GM06990 (cell line): ENCODE measurements at regions not wholly inside any gene's neighbourhood (a gene's known extent, or its start where the extent isn't known, plus 50 kb on each side); places are given as distances from the start of the nearest gene placed in this dataset.

Experiments used
- DNase-seq: peaks from one replicate; pipeline ENCODE4 v3.0.0-alpha.2; 2011; ENCODE audit not compliant: insufficient read length; ENCODE audit errors: extremely low read depth
- H3K27me3 ChIP-seq: replicated peaks from 2 replicates; pipeline ENCODE4 v1.6.0; 2011; ENCODE audit warnings: low read length; ENCODE audit not compliant: control insufficient read depth, insufficient read depth
- H3K36me3 ChIP-seq: 2 replicates; pipeline ENCODE4 v1.5.1; 2011; ENCODE audit warnings: low read length; ENCODE audit not compliant: control insufficient read depth, insufficient read depth
- H3K4me3 ChIP-seq: replicated peaks from 2 replicates; pipeline ENCODE4 v1.5.1; 2011; ENCODE audit warnings: low read depth, mild to moderate bottlenecking, control low read depth, low read length
- TF ChIP-seq, protein P1 (sequence below): IDR thresholded peaks from 2 replicates; pipeline ENCODE4 v1.5.1; 2011; ENCODE audit warnings: low read length, control low read depth, mild to moderate bottlenecking, inconsistent platforms; ENCODE audit not compliant: insufficient read depth, poor library complexity, severe bottlenecking

DNA sequence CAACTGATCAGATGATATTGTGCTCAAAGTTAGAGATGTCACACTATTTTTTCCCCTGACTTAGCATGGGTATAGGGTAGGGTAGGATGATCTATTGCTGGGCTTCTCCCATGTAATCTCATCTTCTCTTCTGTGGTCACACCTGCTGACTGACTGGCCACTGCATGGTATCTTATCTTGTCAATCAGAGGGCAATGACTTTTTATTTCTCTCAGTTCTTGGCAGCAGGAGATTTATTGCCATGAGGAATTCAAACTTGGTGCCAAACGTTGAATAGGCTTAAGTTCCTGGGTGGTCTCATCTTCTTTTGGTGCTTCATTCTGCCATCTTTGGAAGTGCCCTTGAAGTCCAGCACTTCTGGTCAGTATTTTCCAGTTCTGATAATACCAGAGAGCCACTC lies 226.4 kb upstream of the POGK start:
- TF ChIP-seq, protein P1, sequence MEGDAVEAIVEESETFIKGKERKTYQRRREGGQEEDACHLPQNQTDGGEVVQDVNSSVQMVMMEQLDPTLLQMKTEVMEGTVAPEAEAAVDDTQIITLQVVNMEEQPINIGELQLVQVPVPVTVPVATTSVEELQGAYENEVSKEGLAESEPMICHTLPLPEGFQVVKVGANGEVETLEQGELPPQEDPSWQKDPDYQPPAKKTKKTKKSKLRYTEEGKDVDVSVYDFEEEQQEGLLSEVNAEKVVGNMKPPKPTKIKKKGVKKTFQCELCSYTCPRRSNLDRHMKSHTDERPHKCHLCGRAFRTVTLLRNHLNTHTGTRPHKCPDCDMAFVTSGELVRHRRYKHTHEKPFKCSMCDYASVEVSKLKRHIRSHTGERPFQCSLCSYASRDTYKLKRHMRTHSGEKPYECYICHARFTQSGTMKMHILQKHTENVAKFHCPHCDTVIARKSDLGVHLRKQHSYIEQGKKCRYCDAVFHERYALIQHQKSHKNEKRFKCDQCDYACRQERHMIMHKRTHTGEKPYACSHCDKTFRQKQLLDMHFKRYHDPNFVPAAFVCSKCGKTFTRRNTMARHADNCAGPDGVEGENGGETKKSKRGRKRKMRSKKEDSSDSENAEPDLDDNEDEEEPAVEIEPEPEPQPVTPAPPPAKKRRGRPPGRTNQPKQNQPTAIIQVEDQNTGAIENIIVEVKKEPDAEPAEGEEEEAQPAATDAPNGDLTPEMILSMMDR = no peak
- no peaks in the 10 kb centered on the region for H3K27me3 ChIP-seq
- no peaks in the 10 kb centered on the region for H3K36me3 ChIP-seq
- DNase-seq = no peak
- H3K4me3 ChIP-seq = no peak overlapping the region

DNA sequence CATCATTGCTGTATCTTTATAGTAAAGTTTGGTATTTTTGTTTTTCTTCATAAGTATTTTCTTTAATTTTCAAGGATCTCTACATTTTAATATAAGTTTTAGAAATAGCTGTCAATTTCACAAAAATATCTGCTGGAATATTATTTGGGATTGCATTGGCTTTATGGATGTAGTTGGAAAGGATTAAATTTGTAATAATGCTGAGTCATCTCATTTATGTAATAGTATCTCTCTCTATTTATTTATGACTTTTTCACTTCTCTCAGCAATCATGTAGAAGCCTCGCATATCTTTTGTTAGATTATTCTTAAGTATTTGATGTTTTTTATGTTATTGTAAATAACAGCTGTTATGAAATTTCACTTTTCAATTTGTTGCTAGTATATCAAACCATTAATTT lies 223.1 kb upstream of the POGK start:
- Histone ChIP-seq H3K36me3 (no peaks in the 10 kb centered on the region), H3K27me3 (no peaks in the 10 kb centered on the region), H3K4me3 (no peak overlapping the region)
- TF ChIP-seq, protein P1 = no peak
- DNase-seq = no peak

DNA sequence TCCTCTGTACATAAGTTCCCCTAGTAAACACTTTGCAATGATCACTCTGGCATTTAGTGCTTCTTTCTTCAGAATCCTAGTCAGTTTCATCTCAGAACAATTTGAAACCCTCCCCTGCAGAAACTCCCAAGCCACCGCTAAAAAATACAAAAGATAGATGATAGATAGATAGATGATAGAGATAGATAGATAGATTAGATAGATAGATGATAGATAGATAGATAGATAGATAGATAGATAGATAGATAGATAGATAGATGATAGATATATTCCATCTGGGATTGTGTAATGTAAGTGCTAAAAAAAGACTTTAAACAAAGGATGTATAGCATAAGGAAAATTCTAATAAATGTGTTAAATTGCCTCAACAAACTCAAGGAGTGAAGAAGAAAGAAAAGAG lies 212.6 kb upstream of the POGK start:
- H3K36me3 ChIP-seq = no peaks in the 10 kb centered on the region
- no peaks in the 10 kb centered on the region for H3K27me3 ChIP-seq
- H3K4me3 ChIP-seq = no peak overlapping the region
- DNase-seq = no peak
- TF ChIP-seq, protein P1 = no peak

DNA sequence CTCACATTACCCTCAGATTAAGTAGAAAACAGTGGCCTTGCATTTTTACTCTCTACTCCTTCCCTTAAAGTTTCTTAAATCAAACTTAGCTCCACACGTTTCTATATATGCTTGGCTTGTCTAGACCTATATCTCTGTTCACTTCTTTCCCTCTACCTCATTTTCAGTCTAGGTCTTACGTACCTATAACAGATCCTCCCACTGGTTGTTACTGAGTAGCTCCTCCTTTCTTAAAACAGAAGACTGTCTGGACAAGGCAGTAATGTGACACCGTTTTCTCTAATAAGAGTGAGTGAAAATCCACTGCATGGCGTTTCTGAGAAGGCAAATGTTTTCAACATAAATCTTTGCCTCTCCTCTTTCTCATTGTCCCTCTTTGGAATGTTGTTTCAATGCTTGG lies 211.7 kb upstream of the POGK start:
- Histone ChIP-seq H3K36me3 (no peaks in the 10 kb centered on the region), H3K4me3 (no peak overlapping the region), H3K27me3 (no peaks in the 10 kb centered on the region)
- TF ChIP-seq, protein P1 = no peak
- no peak for DNase-seq

GRCh38 chr1:166628259-166628658 lies 211.0 kb upstream of the POGK start:
- no peaks in the 10 kb centered on the region for H3K36me3 ChIP-seq
- H3K27me3 ChIP-seq = no peaks in the 10 kb centered on the region
- H3K4me3 ChIP-seq = no peak overlapping the region
- no peak for DNase-seq
- TF ChIP-seq, protein P1 = no peak

- Histone ChIP-seq H3K4me3 (no peak overlapping the region), H3K27me3 (no peaks in the 10 kb centered on the region), H3K36me3 (no peaks in the 10 kb centered on the region)
- no peak for DNase-seq
- TF ChIP-seq, protein P1 = no peak
Measured at GRCh38 chr1:166629946-166630345, 209.3 kb upstream of the POGK start.
